Colonic mucosa (tissue), 4 donors: ENCODE measurements at regions not wholly inside any gene's neighbourhood (a gene's known extent, or its start where the extent isn't known, plus 50 kb on each side); places are given as distances from the start of the nearest gene placed in this dataset.
"Not testable (repeated sequence)": the region's sequence is repeated elsewhere in the genome, so short reads cannot be mapped to it uniquely, and the experiment has no call there.

Experiments used
- DNase-seq: peaks from one replicate; pipeline ENCODE4 v3.0.0-alpha.2; 2020
- H3K27ac ChIP-seq: fragments of 200-600 bp; one replicate; pipeline ENCODE4 v1.8.0; 2021
- H3K27me3 ChIP-seq: fragments of 200-600 bp; one replicate; pipeline ENCODE4 v1.8.0; 2021
- H3K36me3 ChIP-seq: fragments of 200-600 bp; one replicate; pipeline ENCODE4 v1.8.0; 2021
- H3K4me1 ChIP-seq: fragments of 200-600 bp; one replicate; pipeline ENCODE4 v1.8.0; 2021; ENCODE audit warnings: mild to moderate bottlenecking
- H3K4me3 ChIP-seq: fragments of 200-600 bp; one replicate; pipeline ENCODE4 v1.8.0; 2021
- H3K9ac ChIP-seq, 2 donors: one replicate each; pipeline ENCODE4 v1.7.0; 2013; ENCODE audit warnings: control low read depth in 2 of 2, low read depth in 2 of 2, low read length in 2 of 2
- H3K9me3 ChIP-seq: fragments of 200-600 bp; one replicate; pipeline ENCODE4 v1.8.0; 2021
- intact Hi-C: fragments of 100-400 bp; cut with DNase I; formaldehyde crosslinking; loops from one replicate; pipeline ENCODE4 v1.14.1; 2022
- TF ChIP-seq, protein P1 (sequence below): fragments of 200-600 bp; IDR thresholded peaks from one replicate; pipeline ENCODE4 v1.8.0; 2022; ENCODE audit warnings: antibody characterized with exemption, mild to moderate bottlenecking
- donor health status: healthy.
- donor health status: DM: no; HTN: no; CAD: no.
- donor health status: DM: no; HTN: no; CAD: no.

- H3K36me3 ChIP-seq: no peaks in the 10 kb centered on the region
- no peaks in the 10 kb centered on the region for H3K27me3 ChIP-seq
- no peak overlapping the region for H3K27ac ChIP-seq
- no peaks in the 10 kb centered on the region for H3K4me1 ChIP-seq
- no peak overlapping the region for H3K4me3 ChIP-seq
- TF ChIP-seq, protein P1, sequence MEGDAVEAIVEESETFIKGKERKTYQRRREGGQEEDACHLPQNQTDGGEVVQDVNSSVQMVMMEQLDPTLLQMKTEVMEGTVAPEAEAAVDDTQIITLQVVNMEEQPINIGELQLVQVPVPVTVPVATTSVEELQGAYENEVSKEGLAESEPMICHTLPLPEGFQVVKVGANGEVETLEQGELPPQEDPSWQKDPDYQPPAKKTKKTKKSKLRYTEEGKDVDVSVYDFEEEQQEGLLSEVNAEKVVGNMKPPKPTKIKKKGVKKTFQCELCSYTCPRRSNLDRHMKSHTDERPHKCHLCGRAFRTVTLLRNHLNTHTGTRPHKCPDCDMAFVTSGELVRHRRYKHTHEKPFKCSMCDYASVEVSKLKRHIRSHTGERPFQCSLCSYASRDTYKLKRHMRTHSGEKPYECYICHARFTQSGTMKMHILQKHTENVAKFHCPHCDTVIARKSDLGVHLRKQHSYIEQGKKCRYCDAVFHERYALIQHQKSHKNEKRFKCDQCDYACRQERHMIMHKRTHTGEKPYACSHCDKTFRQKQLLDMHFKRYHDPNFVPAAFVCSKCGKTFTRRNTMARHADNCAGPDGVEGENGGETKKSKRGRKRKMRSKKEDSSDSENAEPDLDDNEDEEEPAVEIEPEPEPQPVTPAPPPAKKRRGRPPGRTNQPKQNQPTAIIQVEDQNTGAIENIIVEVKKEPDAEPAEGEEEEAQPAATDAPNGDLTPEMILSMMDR: no peak
- intact Hi-C loops: no loop called here
- no peaks in the 10 kb centered on the region for H3K9me3 ChIP-seq
- no peak for DNase-seq
- no peak overlapping the region for H3K9ac ChIP-seq
Measured at GRCh38 chr11:116051494-116051893, 547.3 kb upstream of the CADM1 start.

DNA sequence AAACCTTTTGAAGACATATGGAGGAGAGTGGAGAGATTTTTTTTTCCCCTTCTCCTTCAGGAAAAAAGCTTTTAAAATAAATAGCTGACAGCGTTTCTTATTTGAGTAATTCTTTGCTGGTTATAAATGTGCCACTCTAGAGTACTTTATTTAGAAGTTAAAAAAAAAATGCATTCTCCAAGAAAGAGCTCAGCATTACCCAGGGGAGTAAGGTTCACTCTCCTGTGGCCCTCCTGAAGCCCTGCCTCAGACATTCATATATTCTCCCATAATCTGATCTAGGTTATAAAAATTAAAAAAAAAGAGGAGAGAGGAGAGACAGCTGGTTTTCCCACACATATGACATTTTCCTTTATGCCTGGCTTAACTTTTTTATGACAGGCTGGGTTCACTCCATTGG, 545.2 kb upstream of the CADM1 start:
- intact Hi-C loops: no loop called here
- TF ChIP-seq, protein P1: no peak
- H3K27ac ChIP-seq: no peak overlapping the region

DNA sequence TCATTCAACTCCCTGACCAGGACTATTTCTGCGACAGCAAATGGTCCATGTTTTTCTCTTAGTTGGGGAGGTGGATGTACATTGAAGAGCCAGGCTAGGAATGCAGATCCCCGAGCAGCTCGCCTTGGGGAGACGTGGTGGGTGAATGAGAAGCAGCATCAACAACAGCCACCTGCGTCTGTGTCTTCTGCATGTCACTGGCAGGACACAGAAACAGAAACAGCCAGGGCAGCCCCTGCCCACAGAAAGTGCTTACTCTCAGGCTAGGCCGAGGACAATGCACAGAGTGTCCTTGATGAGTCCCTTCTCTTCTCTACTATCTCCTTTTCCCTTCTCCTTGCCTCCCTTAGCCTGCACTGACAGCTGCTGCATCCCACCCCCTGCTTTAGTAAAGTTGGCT, 541.9 kb upstream of the CADM1 start:
- H3K36me3 ChIP-seq: no peaks in the 10 kb centered on the region
- H3K9ac ChIP-seq: no peak overlapping the region
- no peak overlapping the region for H3K4me3 ChIP-seq
- intact Hi-C loops: no loop called here
- H3K27me3 ChIP-seq: no peaks in the 10 kb centered on the region
- TF ChIP-seq, protein P1: no peak
- H3K4me1 ChIP-seq: no peaks in the 10 kb centered on the region
- H3K27ac ChIP-seq: no peak overlapping the region
- DNase-seq: no peak
- H3K9me3 ChIP-seq: no peaks in the 10 kb centered on the region

More for the DNA sequence above, 545.2 kb upstream of the CADM1 start:
- no peaks in the 10 kb centered on the region for H3K27me3 ChIP-seq
- no peaks in the 10 kb centered on the region for H3K9me3 ChIP-seq
- H3K9ac ChIP-seq: no peak overlapping the region
- no peak overlapping the region for H3K4me3 ChIP-seq
- H3K4me1 ChIP-seq: no peaks in the 10 kb centered on the region
- no peaks in the 10 kb centered on the region for H3K36me3 ChIP-seq
- no peak for DNase-seq

DNA sequence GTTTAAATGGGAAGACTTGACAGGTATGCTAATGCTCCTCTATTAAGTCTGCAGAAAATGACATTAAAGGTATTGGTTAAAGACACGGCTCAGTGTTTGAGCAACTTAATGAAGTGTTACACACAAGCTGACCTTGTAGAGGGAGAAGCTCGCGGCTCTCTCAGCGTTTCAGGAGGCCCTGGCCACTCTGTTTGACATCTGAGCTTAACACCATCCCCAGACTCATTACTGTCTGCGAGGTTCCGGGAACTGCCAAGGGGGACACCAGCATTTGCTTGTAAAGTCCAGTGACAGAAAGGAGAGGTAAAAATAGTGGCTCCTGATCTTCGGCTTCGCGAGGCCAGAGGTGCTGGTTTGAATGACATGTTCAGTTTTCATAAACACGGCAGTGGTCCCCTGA, 540.7 kb upstream of the CADM1 start:
- H3K4me1 ChIP-seq: no peaks in the 10 kb centered on the region
- no peak overlapping the region for H3K4me3 ChIP-seq
- intact Hi-C loops: no loop called here
- no peak for DNase-seq
- H3K27me3 ChIP-seq: no peaks in the 10 kb centered on the region
- no peaks in the 10 kb centered on the region for H3K9me3 ChIP-seq
- H3K36me3 ChIP-seq: no peaks in the 10 kb centered on the region
- H3K27ac ChIP-seq: no peak overlapping the region
- TF ChIP-seq, protein P1: no peak
- no peak overlapping the region for H3K9ac ChIP-seq

GRCh38 chr11:116044520-116044919, 540.3 kb upstream of the CADM1 start:
- intact Hi-C loops: no loop called here
- Histone ChIP-seq H3K9ac (no peak overlapping the region), H3K4me1 (no peaks in the 10 kb centered on the region), H3K27ac (no peak overlapping the region), H3K9me3 (no peaks in the 10 kb centered on the region), H3K36me3 (no peaks in the 10 kb centered on the region), H3K4me3 (no peak overlapping the region), H3K27me3 (no peaks in the 10 kb centered on the region)
- TF ChIP-seq, protein P1: no peak
- DNase-seq: no peak

GRCh38 chr11:116043857-116044256, 539.6 kb upstream of the CADM1 start:
- Histone ChIP-seq H3K27ac (no peak overlapping the region), H3K27me3 (no peaks in the 10 kb centered on the region), H3K4me3 (no peak overlapping the region), H3K36me3 (no peaks in the 10 kb centered on the region), H3K9me3 (no peaks in the 10 kb centered on the region), H3K9ac (no peak overlapping the region), H3K4me1 (no peaks in the 10 kb centered on the region)
- TF ChIP-seq, protein P1: no peak
- intact Hi-C loops: no loop called here
- no peak for DNase-seq

DNA sequence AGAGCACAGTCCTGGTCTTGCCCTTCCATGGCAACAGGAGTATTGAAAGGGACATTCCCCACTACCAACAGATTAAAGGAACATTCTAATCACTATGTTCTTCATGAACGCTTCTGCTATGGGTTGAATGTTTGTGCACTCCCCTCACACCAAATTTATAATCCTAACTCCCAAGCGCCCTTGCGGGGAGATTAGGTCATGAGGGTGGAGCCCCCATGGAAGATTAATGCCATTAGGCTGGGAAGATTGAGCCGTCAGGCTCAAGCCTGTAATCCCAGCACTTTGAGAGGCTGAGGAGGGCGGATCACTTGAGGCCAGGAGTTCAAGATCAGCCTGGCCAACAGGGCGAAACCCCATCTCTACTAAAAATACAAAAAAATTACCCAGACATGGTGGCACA, 538.8 kb upstream of the CADM1 start:
- H3K9me3 ChIP-seq, intact Hi-C loops, H3K27me3 ChIP-seq, H3K4me1 ChIP-seq, H3K4me3 ChIP-seq, H3K27ac ChIP-seq, H3K36me3 ChIP-seq, H3K9ac ChIP-seq, DNase-seq: not testable (repeated sequence)
